Aorta (tissue), 5 donors: ENCODE measurements at regions not wholly inside any gene's neighbourhood (a gene's known extent, or its start where the extent isn't known, plus 50 kb on each side); places are given as distances from the start of the nearest gene placed in this dataset.
A peak's percentile ranks its signal among the peaks of the same experiment; 100 is the strongest.

Source experiments
- ATAC-seq: fragments of 200-7000 bp; cut with Tn5 transposase; one replicate; pipeline ENCODE4 v1.9.1; 2022; ENCODE audit warnings: moderate library complexity; ENCODE audit not compliant: low FRiP score
- DNase-seq, 2 donors: peaks; one replicate each; pipeline ENCODE4 v3.0.0-alpha.2; 2020
- H3K27ac ChIP-seq, 2 donors: one replicate each; pipeline ENCODE4 v1.5.1; 2013; ENCODE audit warnings: low read length in 2 of 2, mild to moderate bottlenecking in 2 of 2, moderate library complexity in 2 of 2, control low read depth in 1 of 2, inconsistent platforms in 1 of 2, low read depth in 1 of 2
- H3K27me3 ChIP-seq, 2 donors: one replicate each; pipeline ENCODE4 v1.6.1; 2013; ENCODE audit warnings: control low read depth in 1 of 2, low read length in 1 of 2, mild to moderate bottlenecking in 1 of 2, moderate library complexity in 1 of 2; ENCODE audit not compliant: insufficient read depth in 2 of 2, control insufficient read depth in 1 of 2
- H3K36me3 ChIP-seq, 2 donors: one replicate each; pipeline ENCODE4 v1.6.1; 2013; ENCODE audit warnings: control low read depth in 1 of 2, low read length in 1 of 2, mild to moderate bottlenecking in 1 of 2; ENCODE audit not compliant: insufficient read depth in 2 of 2, control insufficient read depth in 1 of 2
- H3K4me1 ChIP-seq, 2 donors: one replicate each; pipeline ENCODE4 v1.6.1; 2013; ENCODE audit warnings: low read length in 2 of 2, control low read depth in 1 of 2, mild to moderate bottlenecking in 1 of 2, moderate library complexity in 1 of 2; ENCODE audit not compliant: insufficient read depth in 2 of 2, control insufficient read depth in 1 of 2
- H3K4me3 ChIP-seq, 2 donors: one replicate each; pipeline ENCODE4 v1.5.1; 2013; ENCODE audit warnings: low read length in 2 of 2, control low read depth in 1 of 2, mild to moderate bottlenecking in 1 of 2
- H3K9me3 ChIP-seq: one replicate; pipeline ENCODE4 v1.6.1; 2013; ENCODE audit warnings: mild to moderate bottlenecking, low read length; ENCODE audit not compliant: control insufficient read depth
- WGBS, 2 donors: extraction: QIAGEN DNeasy Blood & Tissue Kit; methylation state at CpG; one replicate each; pipeline ENCODE4 v1.1.7; 2013; 5-methylcytosine and 5-hydroxymethylcytosine counted together
- intact Hi-C, 2 donors: fragments of 100-400 bp; cut with DNase I; formaldehyde crosslinking; loops; one replicate each; pipeline versions ENCODE4 v1.14.2 to v1.15.0; 2022
- donor health status: healthy with polysubstance abuse.
- donor health status: Bipolar disorder and iron deficiency.
- donor health status: DM: no; HTN: no; CAD: no.
- donor health status: DM: no; HTN: no; CAD: no.
- donor health status: DM: yes; HTN: yes; CAD: no.

GRCh38 chr12:98437806-98438595, 77.4 kb upstream of the TMPO start:
- H3K27ac ChIP-seq = no peak overlapping the region
- DNase-seq (no peak), ATAC-seq (no peak)
- no peaks in the 10 kb centered on the region for H3K9me3 ChIP-seq
- WGBS, 2 donors = 44 to 58% methylated on average over 1 of the region's 1 CpG
- no peaks in the 10 kb centered on the region for H3K36me3 ChIP-seq
- no peak overlapping the region for H3K4me3 ChIP-seq
- no peaks in the 10 kb centered on the region for H3K27me3 ChIP-seq
- intact Hi-C loops = loop anchor here in 1 of 2 donors (10.0 kb wide), 1 partner anchor 47 kb away; no protein-coding TSS in a partner anchor
- H3K4me1 ChIP-seq = no peaks in the 10 kb centered on the region

- Histone ChIP-seq H3K4me3 (no peak overlapping the region), H3K4me1 (no peaks in the 10 kb centered on the region), H3K27ac (no peak overlapping the region), H3K36me3 (no peaks in the 10 kb centered on the region), H3K9me3 (no peaks in the 10 kb centered on the region), H3K27me3 (no peaks in the 10 kb centered on the region)
- 44% methylated on average over 1 of the region's 1 CpG for WGBS, 2 donors
- intact Hi-C loops = loop anchor here in 1 of 2 donors (10.0 kb wide), 1 partner anchor 46 kb away; no protein-coding TSS in a partner anchor
- ATAC-seq (no peak), DNase-seq (no peak)
Measured at GRCh38 chr12:98438656-98439230, 76.6 kb upstream of the TMPO start.

- Histone ChIP-seq H3K27me3 (no peaks in the 10 kb centered on the region), H3K9me3 (no peaks in the 10 kb centered on the region), H3K4me1 (no peaks in the 10 kb centered on the region), H3K27ac (no peak overlapping the region), H3K4me3 (no peak overlapping the region), H3K36me3 (no peaks in the 10 kb centered on the region)
- peak; percentile 65 for ATAC-seq
- WGBS, 2 donors = 48 to 50% methylated on average over 3 of the region's 3 CpGs
- intact Hi-C loops = loop anchor here in 1 of 2 donors (10.0 kb wide), 1 partner anchor 45 kb away; no protein-coding TSS in a partner anchor
- no peak for DNase-seq
Measured at GRCh38 chr12:98439471-98439951, 75.9 kb upstream of the TMPO start.

DNA sequence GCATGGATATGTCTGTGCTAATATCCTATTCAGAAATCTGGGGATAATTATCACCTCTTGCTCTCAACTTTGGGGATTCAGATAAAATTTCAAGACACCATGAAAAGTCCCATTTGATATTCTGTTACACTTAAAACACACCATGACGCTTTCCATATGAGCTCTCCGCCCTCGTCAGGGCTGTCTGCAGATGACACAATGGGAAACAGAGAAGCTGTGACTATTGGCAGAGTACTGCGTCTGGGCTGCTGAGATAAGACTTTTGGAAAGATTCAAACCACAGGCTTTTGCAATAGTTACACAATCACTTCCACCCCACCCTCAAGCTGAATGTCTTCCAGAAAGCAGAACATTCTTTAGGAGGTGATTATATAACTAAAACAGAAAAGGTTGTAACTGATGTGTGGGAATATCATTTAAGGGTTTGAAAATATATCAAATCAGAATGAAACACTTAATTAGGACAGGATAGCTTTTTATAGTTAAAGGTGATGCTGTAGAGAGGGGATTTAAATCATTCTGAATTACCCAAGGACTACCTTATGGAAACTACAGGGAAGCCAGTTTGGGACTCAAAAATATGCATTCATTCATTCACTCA, 75.3 kb upstream of the TMPO start:
- H3K4me3 ChIP-seq = no peak overlapping the region
- no peak overlapping the region for H3K27ac ChIP-seq
- DNase-seq = peak in 1 of 2 donors; percentile 84
- 8 to 9% methylated on average over 4 of the region's 4 CpGs for WGBS, 2 donors
- H3K27me3 ChIP-seq = no peaks in the 10 kb centered on the region
- ATAC-seq = peak; percentile 94
- H3K4me1 ChIP-seq = no peaks in the 10 kb centered on the region
- intact Hi-C loops = loop anchor here in 1 of 2 donors (10.0 kb wide), 1 partner anchor 45 kb away; no protein-coding TSS in a partner anchor
- H3K36me3 ChIP-seq = no peaks in the 10 kb centered on the region
- H3K9me3 ChIP-seq = no peaks in the 10 kb centered on the region

GRCh38 chr12:98446060-98446459, 69.3 kb upstream of the TMPO start:
- Histone ChIP-seq H3K4me3 (no peak overlapping the region), H3K4me1 (no peaks in the 10 kb centered on the region), H3K36me3 (no peaks in the 10 kb centered on the region), H3K27ac (no peak overlapping the region), H3K27me3 (no peaks in the 10 kb centered on the region), H3K9me3 (no peaks in the 10 kb centered on the region)
- ATAC-seq = no peak
- DNase-seq = no peak
- WGBS, 2 donors = 66 to 79% methylated on average over 1 of the region's 1 CpG
- intact Hi-C loops = no loop called here

GRCh38 chr12:98446682-98447081, 68.7 kb upstream of the TMPO start:
- H3K4me3 ChIP-seq = no peak overlapping the region
- ATAC-seq = no peak
- DNase-seq = no peak
- whole genome bisulfite sequencing, 2 donors = 17 to 22% methylated on average over 1 of the region's 1 CpG
- intact Hi-C loops = no loop called here
- no peak overlapping the region for H3K27ac ChIP-seq
- no peaks in the 10 kb centered on the region for H3K27me3 ChIP-seq
- H3K36me3 ChIP-seq = no peaks in the 10 kb centered on the region
- H3K9me3 ChIP-seq = no peaks in the 10 kb centered on the region
- H3K4me1 ChIP-seq = no peaks in the 10 kb centered on the region

DNA sequence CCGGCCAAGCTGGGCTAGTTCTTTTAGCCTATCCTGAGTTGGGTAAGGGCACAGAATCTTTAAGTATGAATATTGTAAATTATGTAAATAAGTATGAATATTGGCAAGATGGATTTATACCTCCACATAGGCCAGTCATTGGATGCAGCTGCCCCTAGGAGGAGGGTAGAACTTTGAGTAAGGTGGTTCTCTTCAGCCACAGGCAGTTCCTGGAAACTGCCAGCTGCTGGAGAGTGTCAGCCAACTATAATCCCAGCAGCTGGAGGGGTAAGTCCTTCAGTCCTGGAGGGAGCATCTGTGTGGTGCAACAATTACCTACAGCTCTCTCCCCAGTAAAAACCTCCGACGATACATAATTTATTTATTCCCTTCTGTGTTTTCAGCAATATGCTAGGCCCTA, 65.8 kb upstream of the TMPO start:
- no peak overlapping the region for H3K4me3 ChIP-seq
- H3K27ac ChIP-seq = no peak overlapping the region
- H3K9me3 ChIP-seq = no peaks in the 10 kb centered on the region
- WGBS, 2 donors = 94 to 96% methylated on average over 3 of the region's 3 CpGs
- ATAC-seq = no peak
- no peak for DNase-seq
- intact Hi-C loops = no loop called here
- H3K4me1 ChIP-seq = no peaks in the 10 kb centered on the region
- no peaks in the 10 kb centered on the region for H3K27me3 ChIP-seq
- H3K36me3 ChIP-seq = no peaks in the 10 kb centered on the region

- Histone ChIP-seq H3K9me3 (no peaks in the 10 kb centered on the region), H3K4me1 (no peaks in the 10 kb centered on the region), H3K27me3 (no peaks in the 10 kb centered on the region), H3K36me3 (no peaks in the 10 kb centered on the region), H3K4me3 (no peak overlapping the region), H3K27ac (no peak overlapping the region)
- DNase-seq (no peak), ATAC-seq (no peak)
- intact Hi-C loops = no loop called here
- 94 to 95% methylated on average over 4 of the region's 4 CpGs for WGBS, 2 donors
Measured at GRCh38 chr12:98453070-98453469, 62.3 kb upstream of the TMPO start.
